ENCODE measurements at regions not wholly inside any gene's neighbourhood (a gene's known extent, or its start where the extent isn't known, plus 50 kb on each side); places are given as distances from the start of the nearest gene placed in this dataset.

- Histone ChIP-seq H3K4me3 (no peak overlapping the region), H3K27ac (no peak overlapping the region), H3K4me1 (no peaks in the 10 kb centered on the region), H3K36me3 (no peaks in the 10 kb centered on the region), H3K27me3 (no peaks in the 10 kb centered on the region), H3K9me3 (no peaks in the 10 kb centered on the region)
- DNase-seq = no peak
- TF ChIP-seq CTCF (IDR thresholded peaks at IDR 0.05) = no peak
- TF ChIP-seq POLR2A (IDR thresholded peaks at IDR 0.05) = no peak
Observed at GRCh38 chr4:123827511-123827910, 430.9 kb downstream of the SPRY1 start.

GRCh38 chr4:123830930-123831329, 434.3 kb downstream of the SPRY1 start:
- no peak for DNase-seq
- Histone ChIP-seq H3K27me3 (no peaks in the 10 kb centered on the region), H3K9me3 (no peaks in the 10 kb centered on the region), H3K36me3 (no peaks in the 10 kb centered on the region), H3K4me3 (no peak overlapping the region), H3K4me1 (no peaks in the 10 kb centered on the region), H3K27ac (peak overlapping the region in 1 of 4 donors; percentile 78)
- TF ChIP-seq POLR2A (IDR thresholded peaks at IDR 0.05) = no peak
- no peak for TF ChIP-seq CTCF (IDR thresholded peaks at IDR 0.05)

GRCh38 chr4:123832173-123833026, 435.8 kb downstream of the SPRY1 start:
- TF ChIP-seq POLR2A (IDR thresholded peaks at IDR 0.05) = no peak
- no peak for TF ChIP-seq CTCF (IDR thresholded peaks at IDR 0.05)
- no peak overlapping the region for H3K4me3 ChIP-seq
- no peak for DNase-seq
- H3K27me3 ChIP-seq = no peaks in the 10 kb centered on the region
- H3K9me3 ChIP-seq = no peaks in the 10 kb centered on the region
- H3K4me1 ChIP-seq = no peaks in the 10 kb centered on the region
- no peaks in the 10 kb centered on the region for H3K36me3 ChIP-seq
- H3K27ac ChIP-seq = peak overlapping the region in 3 of 4 donors; percentile 61 to 78 (median 65)

- Histone ChIP-seq H3K4me1 (no peaks in the 10 kb centered on the region), H3K36me3 (no peaks in the 10 kb centered on the region), H3K9me3 (no peaks in the 10 kb centered on the region), H3K27ac (peak overlapping the region in 3 of 4 donors; percentile 61 to 78 (median 65)), H3K27me3 (no peaks in the 10 kb centered on the region), H3K4me3 (no peak overlapping the region)
- no peak for DNase-seq
- TF ChIP-seq CTCF (IDR thresholded peaks at IDR 0.05) = no peak
- no peak for TF ChIP-seq POLR2A (IDR thresholded peaks at IDR 0.05)
Observed at GRCh38 chr4:123833171-123833643, 436.6 kb downstream of the SPRY1 start.

- H3K9me3 ChIP-seq = no peaks in the 10 kb centered on the region
- TF ChIP-seq POLR2A (IDR thresholded peaks at IDR 0.05) (no peak), CTCF (IDR thresholded peaks at IDR 0.05) (no peak)
Observed at GRCh38 chr4:123835831-123836590, 439.4 kb downstream of the SPRY1 start.

More at GRCh38 chr4:123835831-123836590, 439.4 kb downstream of the SPRY1 start:
- DNase-seq = no peak
- Histone ChIP-seq H3K27ac (no peak overlapping the region), H3K4me3 (no peak overlapping the region), H3K27me3 (no peaks in the 10 kb centered on the region), H3K36me3 (no peaks in the 10 kb centered on the region), H3K4me1 (no peaks in the 10 kb centered on the region)
